ENCODE measurements at regions not wholly inside any gene's neighbourhood (a gene's known extent, or its start where the extent isn't known, plus 50 kb on each side); places are given as distances from the start of the nearest gene placed in this dataset.

GRCh38 chr13:84524586-84524985 is 642.3 kb upstream of the SLITRK1 start:
- no peak for TF ChIP-seq POLR2A (IDR thresholded peaks at IDR 0.05; ENCODE audit: low read depth, low read length)
- TF ChIP-seq, protein P1, sequence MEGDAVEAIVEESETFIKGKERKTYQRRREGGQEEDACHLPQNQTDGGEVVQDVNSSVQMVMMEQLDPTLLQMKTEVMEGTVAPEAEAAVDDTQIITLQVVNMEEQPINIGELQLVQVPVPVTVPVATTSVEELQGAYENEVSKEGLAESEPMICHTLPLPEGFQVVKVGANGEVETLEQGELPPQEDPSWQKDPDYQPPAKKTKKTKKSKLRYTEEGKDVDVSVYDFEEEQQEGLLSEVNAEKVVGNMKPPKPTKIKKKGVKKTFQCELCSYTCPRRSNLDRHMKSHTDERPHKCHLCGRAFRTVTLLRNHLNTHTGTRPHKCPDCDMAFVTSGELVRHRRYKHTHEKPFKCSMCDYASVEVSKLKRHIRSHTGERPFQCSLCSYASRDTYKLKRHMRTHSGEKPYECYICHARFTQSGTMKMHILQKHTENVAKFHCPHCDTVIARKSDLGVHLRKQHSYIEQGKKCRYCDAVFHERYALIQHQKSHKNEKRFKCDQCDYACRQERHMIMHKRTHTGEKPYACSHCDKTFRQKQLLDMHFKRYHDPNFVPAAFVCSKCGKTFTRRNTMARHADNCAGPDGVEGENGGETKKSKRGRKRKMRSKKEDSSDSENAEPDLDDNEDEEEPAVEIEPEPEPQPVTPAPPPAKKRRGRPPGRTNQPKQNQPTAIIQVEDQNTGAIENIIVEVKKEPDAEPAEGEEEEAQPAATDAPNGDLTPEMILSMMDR (conservative IDR thresholded peaks at IDR 0.05; ENCODE audit: low read depth, low read length): no peak
- no peak for TF ChIP-seq RAD21 (IDR thresholded peaks at IDR 0.05; ENCODE audit: low read length)
- TF ChIP-seq CEBPB (IDR thresholded peaks at IDR 0.05; ENCODE audit: low read depth, low read length): no peak
- no peak for TF ChIP-seq MAZ (IDR thresholded peaks at IDR 0.05; ENCODE audit: borderline replicate concordance, low read depth, low read length)
- no peak for TF ChIP-seq SMC3 (IDR thresholded peaks at IDR 0.05; ENCODE audit: low read depth, low read length)
- TF ChIP-seq RFX5 (IDR thresholded peaks at IDR 0.05; ENCODE audit: low read depth, low read length): no peak
- TF ChIP-seq BHLHE40 (IDR thresholded peaks at IDR 0.05; ENCODE audit: low read depth, low read length): no peak

Data from IMR-90 (cell line).